PC-9 (cell line): ENCODE measurements at regions not wholly inside any gene's neighbourhood (a gene's known extent, or its start where the extent isn't known, plus 50 kb on each side); places are given as distances from the start of the nearest gene placed in this dataset.

Experiments used
- BruUV-seq: library from RNA; stranded (reverse); fragments of 400-500 nt; replicated peaks from 2 replicates; lab custom pipeline; 2021; lab: Mats Ljungman, UMichigan
- CTCF ChIA-PET: fragments of 300-600 bp; sonication (Branson Sonifier 250); formaldehyde crosslinking; loops from one replicate; lab custom pipeline; 2022; ENCODE audit warnings: antibody characterized with exemption; lab: Charles Lee
- POLR2A ChIA-PET: fragments of 300-600 bp; sonication (Branson Sonifier 250); formaldehyde crosslinking; loops from one replicate; lab custom pipeline; 2022; ENCODE audit warnings: antibody characterized with exemption; ENCODE audit not compliant: unreplicated experiment; lab: Charles Lee
- DNase-seq, 2 experiments: peaks; one replicate each; pipeline versions ENCODE4 v3.0.0 to v3.0.0-alpha.2; 2015 to 2022; ENCODE audit warnings: mixed read lengths in 1 of 2
- H2AFZ ChIP-seq: fragments of 200-600 bp; sonication (generic); 2 replicates; pipeline ENCODE4 v1.8.1; 2017; ENCODE audit warnings: antibody characterized with exemption
- H3F3A ChIP-seq: fragments of 200-600 bp; sonication (generic); 2 replicates; pipeline ENCODE4 v1.8.1; 2017; ENCODE audit warnings: antibody characterized with exemption, mild to moderate bottlenecking, low read depth; ENCODE audit not compliant: insufficient read depth
- H3K27ac ChIP-seq: fragments of 200-600 bp; sonication (generic); 2 replicates; pipeline ENCODE4 v1.6.1; 2016; ENCODE audit warnings: mixed run types
- H3K27me3 ChIP-seq: fragments of 200-600 bp; sonication (generic); 2 replicates; pipeline ENCODE4 v1.6.1; 2016; ENCODE audit warnings: low read depth, mixed run types; ENCODE audit not compliant: insufficient read depth
- H3K36me3 ChIP-seq: fragments of 200-600 bp; sonication (generic); 2 replicates; pipeline ENCODE4 v1.6.1; 2016; ENCODE audit warnings: low read depth, mixed run types
- H3K4me1 ChIP-seq: fragments of 200-600 bp; sonication (generic); replicated peaks from 2 replicates; pipeline ENCODE4 v1.6.1; 2016; ENCODE audit warnings: mixed run types; ENCODE audit not compliant: insufficient read depth
- H3K4me2 ChIP-seq: fragments of 200-600 bp; sonication (generic); 2 replicates; pipeline ENCODE4 v1.6.1; 2017; ENCODE audit warnings: mixed run types
- H3K4me3 ChIP-seq: fragments of 200-600 bp; sonication (generic); 2 replicates; pipeline ENCODE4 v1.6.1; 2016; ENCODE audit warnings: mixed run types
- H3K79me2 ChIP-seq: fragments of 200-600 bp; sonication (generic); 2 replicates; pipeline ENCODE4 v1.6.1; 2017; ENCODE audit warnings: low read depth, mixed run types
- H3K9me2 ChIP-seq: fragments of 200-600 bp; sonication (generic); 2 replicates; pipeline ENCODE4 v1.8.1; 2017; ENCODE audit warnings: mild to moderate bottlenecking; ENCODE audit not compliant: insufficient read depth
- H3K9me3 ChIP-seq: fragments of 200-600 bp; sonication (generic); 2 replicates; pipeline ENCODE4 v1.8.1; 2016; ENCODE audit warnings: low read depth; ENCODE audit not compliant: insufficient read depth
- H4K20me1 ChIP-seq: fragments of 200-600 bp; sonication (generic); 2 replicates; pipeline ENCODE4 v1.8.1; 2017; ENCODE audit not compliant: insufficient read depth
- CTCF ChIP-seq: fragments of 200-600 bp; sonication (generic); conservative IDR thresholded peaks from 2 replicates; pipeline ENCODE4 v1.6.1; 2017; ENCODE audit warnings: mixed run types, antibody characterized with exemption, mild to moderate bottlenecking, moderate library complexity
- EZH2 ChIP-seq: fragments of 200-600 bp; sonication (generic); IDR thresholded peaks from 2 replicates; pipeline ENCODE4 v1.8.0; 2017; ENCODE audit warnings: antibody characterized with exemption, low read depth
- intact Hi-C: fragments of 100-400 bp; cut with micrococcal nuclease; formaldehyde crosslinking; loops from one replicate; pipeline ENCODE4 v1.10.0; 2022; ENCODE audit not compliant: unreplicated experiment

GRCh38 chr19:23521471-23521870, 126.2 kb upstream of the ZNF91 start:
- Histone ChIP-seq H3K9me3 (peaks cover 45% of the 10 kb centered on the region), H3K4me1 (peaks cover 16% of the 10 kb centered on the region; the same call in 1 of the 2 replicates), H3K79me2 (no peaks in the 10 kb centered on the region), H3K27me3 (no peaks in the 10 kb centered on the region), H3K36me3 (no peaks in the 10 kb centered on the region), H3F3A (peaks cover 12% of the 10 kb centered on the region; the same call in 1 of the 2 replicates), H3K27ac (peak overlapping the region; percentile 40), H2AFZ (no peak overlapping the region), H4K20me1 (no peaks in the 10 kb centered on the region), H3K9me2 (no peaks in the 10 kb centered on the region), H3K4me3 (no peak overlapping the region), H3K4me2 (no peak overlapping the region)
- intact Hi-C loops = no loop called here
- ChIA-PET POLR2A (no interaction called here), CTCF (no interaction called here)
- DNase-seq = peak in 1 of 2 experiments; percentile 55
- BruUV-seq = no TSS peak
- no peak for TF ChIP-seq CTCF
- no peak for TF ChIP-seq EZH2

GRCh38 chr19:23520441-23520840, 125.2 kb upstream of the ZNF91 start:
- Histone ChIP-seq H4K20me1 (no peaks in the 10 kb centered on the region), H3K9me2 (no peaks in the 10 kb centered on the region), H3K4me3 (no peak overlapping the region), H3K79me2 (no peaks in the 10 kb centered on the region), H2AFZ (no peak overlapping the region), H3K36me3 (0 out of 2 replicates have a peak, but pooled peaks cover 2% of the 10 kb centered on the region), H3K27me3 (no peaks in the 10 kb centered on the region), H3K9me3 (peaks cover 44% of the 10 kb centered on the region), H3K4me2 (no peak overlapping the region), H3F3A (peaks cover 12% of the 10 kb centered on the region; the same call in 1 of the 2 replicates), H3K27ac (peak overlapping the region; percentile 40), H3K4me1 (peaks cover 16% of the 10 kb centered on the region; the same call in 1 of the 2 replicates)
- TF ChIP-seq CTCF = no peak
- TF ChIP-seq EZH2 = no peak
- CTCF ChIA-PET = no interaction called here
- peak in 1 of 2 experiments; percentile 53 for DNase-seq
- POLR2A ChIA-PET = no interaction called here
- BruUV-seq = no TSS peak
- intact Hi-C loops = no loop called here

GRCh38 chr19:23519031-23519430, 123.8 kb upstream of the ZNF91 start:
- Histone ChIP-seq H3K79me2 (no peaks in the 10 kb centered on the region), H3K9me2 (no peaks in the 10 kb centered on the region), H3F3A (peaks cover 12% of the 10 kb centered on the region; the same call in 1 of the 2 replicates), H4K20me1 (no peaks in the 10 kb centered on the region), H3K27me3 (no peaks in the 10 kb centered on the region), H3K9me3 (peaks cover 38% of the 10 kb centered on the region), H3K27ac (no peak overlapping the region), H2AFZ (no peak overlapping the region), H3K4me1 (peaks cover 16% of the 10 kb centered on the region; the same call in 1 of the 2 replicates), H3K4me3 (no peak overlapping the region), H3K4me2 (no peak overlapping the region), H3K36me3 (0 out of 2 replicates have a peak, but pooled peaks cover 3% of the 10 kb centered on the region)
- BruUV-seq = no TSS peak
- intact Hi-C loops = no loop called here
- CTCF ChIA-PET = no interaction called here
- TF ChIP-seq EZH2 = no peak
- no peak for TF ChIP-seq CTCF
- DNase-seq = peak in 1 of 2 experiments; percentile 0
- POLR2A ChIA-PET = no interaction called here
